T-helper 1 cell treated with Interleukin-12 subunit alpha and Interleukin-12 subunit beta and Interleukin-4 antibody, amounts not matched to agents 30 ng/mL and 1 ng/mL, for 36 hours (primary cell): ENCODE measurements at regions not wholly inside any gene's neighbourhood (a gene's known extent, or its start where the extent isn't known, plus 50 kb on each side); places are given as distances from the start of the nearest gene placed in this dataset.
"Not testable (repeated sequence)": the region's sequence is repeated elsewhere in the genome, so short reads cannot be mapped to it uniquely, and the experiment has no call there.

Experiments used
- intact Hi-C: fragments of 100-400 bp; cut with micrococcal nuclease; formaldehyde crosslinking; loops from one replicate; pipeline ENCODE4 v1.15.1; 2024

- intact Hi-C loops: no loop called here
These were observed 1643.5 kb downstream of the TP53TG3F start for GRCh38 chr16:35102780-35103403.

DNA sequence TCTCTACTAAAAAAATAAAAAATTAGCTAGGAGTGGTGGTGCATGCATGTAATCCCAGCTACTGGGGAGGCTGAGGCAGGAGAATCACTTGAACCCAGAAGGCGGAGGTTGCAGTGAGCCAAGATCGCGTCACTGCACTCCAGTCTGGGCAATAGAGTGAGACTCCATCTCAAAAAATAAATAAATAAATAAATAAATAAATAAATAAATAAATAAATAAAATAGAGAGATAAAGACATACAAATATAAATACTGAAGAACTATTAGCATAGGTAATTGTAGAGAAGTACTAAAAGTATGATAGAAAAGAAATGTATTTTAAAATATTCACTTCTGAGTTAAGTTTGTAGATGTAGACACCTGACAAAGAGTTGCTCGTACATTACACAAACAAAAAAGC lies 1652.4 kb downstream of the TP53TG3F start:
- intact Hi-C loops: not testable (repeated sequence)

DNA sequence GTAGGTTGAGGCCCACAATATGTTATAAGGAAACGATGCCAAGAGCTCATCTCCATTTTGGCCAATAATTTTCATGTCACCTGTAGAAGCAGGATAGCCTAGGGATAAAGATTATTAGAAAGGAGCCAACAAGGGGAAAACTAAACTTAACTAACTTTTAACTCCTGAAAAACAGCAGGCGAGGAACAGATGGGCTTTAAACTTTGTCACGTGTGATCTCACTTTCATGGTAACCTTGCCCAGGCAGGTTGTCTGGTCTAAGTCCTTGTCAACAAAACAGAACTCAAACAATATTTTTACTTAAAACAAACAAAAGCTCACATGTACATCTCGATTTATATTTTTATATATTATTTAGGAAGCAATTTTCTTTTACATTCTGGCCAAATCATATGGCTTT lies 1672.0 kb downstream of the TP53TG3F start:
- intact Hi-C loops: no loop called here

DNA sequence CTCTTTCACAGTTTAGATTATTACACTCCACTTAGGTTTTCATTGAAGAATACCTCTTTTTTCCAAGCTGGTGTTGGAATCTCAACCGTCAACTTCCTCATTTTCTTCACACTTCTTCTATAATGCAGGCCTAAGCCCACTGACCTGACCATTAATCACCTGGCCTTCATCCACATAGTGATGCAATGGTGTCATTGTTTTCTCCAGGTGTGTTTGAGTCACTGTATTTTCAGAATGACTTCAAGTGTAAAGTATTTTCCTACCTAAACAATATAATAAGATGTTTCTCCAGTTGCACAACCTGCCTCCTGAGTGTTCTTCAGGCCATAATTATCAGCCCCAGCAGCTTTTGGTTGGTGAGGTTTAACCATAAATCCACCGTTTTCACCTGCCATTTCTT lies 1675.1 kb downstream of the TP53TG3F start:
- intact Hi-C loops: no loop called here

DNA sequence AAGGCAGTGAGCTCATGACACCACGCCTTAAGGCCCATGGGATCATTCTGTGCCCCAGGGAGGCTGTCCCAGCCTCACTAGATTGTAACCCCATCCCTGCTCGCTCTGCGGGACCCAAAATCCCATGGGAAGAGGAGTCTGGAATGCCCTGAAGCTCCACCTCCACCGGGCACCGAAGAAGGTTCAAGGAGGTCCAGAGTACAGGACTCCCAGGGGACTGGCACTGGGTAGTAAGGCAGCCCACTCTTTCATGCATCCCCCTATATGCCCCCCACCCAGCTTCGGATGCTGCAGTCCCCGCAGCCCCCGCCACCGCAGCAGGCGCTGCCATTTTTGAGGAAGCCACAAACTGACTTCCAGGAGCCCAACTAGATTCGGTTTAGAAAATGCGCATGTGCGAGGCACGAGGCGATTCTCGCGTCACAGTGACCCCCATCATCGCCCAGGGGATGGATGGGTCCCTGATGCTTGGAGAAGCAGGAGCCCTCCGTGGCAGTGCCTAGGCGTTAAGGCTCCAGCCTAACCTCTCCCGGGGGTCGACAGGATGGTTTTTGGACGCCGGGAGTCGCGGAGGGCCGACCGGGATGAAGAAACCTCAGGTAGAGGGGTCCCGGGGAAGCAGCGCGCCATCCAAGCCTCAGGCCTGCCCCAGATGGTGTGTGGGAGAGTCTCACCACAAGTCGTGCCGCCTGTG lies 1681.0 kb downstream of the TP53TG3F start:
- intact Hi-C loops: no loop called here

- intact Hi-C loops: no loop called here
These were observed 1681.9 kb downstream of the TP53TG3F start for GRCh38 chr16:35141303-35141702.

DNA sequence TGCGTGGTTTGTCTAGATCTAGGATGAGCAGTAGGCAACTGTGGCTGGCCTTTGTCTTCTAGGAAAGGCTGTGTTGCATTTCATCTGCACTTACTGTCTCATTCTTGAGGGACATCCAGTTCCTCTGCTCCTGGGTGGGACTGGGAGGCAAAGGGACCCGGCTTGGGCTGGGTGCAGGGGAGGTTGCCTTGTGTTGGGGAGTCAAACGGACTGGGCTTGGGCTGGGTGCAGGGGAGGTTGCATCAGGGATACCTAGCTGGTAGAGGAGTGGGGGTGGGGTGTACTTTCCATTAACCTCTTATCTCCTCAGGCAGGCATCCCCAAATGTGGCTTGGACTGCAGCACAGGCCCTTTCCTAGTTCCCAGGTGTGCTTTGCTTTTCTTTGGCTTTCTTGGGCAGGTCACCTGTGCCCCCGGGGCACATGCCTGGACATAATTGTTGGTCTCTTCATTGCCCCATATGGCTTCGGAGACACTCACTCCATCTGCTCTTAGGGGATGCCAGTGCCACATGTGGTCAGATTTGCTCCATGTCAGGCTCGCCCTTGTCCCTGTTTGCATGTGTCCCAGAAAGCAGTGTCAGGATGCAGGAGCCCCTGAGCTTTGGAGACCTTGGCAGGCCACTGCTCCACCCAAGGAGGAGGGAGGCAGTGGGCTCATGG lies 1682.9 kb downstream of the TP53TG3F start:
- intact Hi-C loops: no loop called here

- intact Hi-C loops: no loop called here
These were observed 1683.4 kb downstream of the TP53TG3F start for GRCh38 chr16:35142809-35143192.

- intact Hi-C loops: no loop called here
These were observed 1685.0 kb downstream of the TP53TG3F start for GRCh38 chr16:35144212-35144932.

- intact Hi-C loops: no loop called here
These were observed 1686.8 kb downstream of the TP53TG3F start for GRCh38 chr16:35146031-35146710.

GRCh38 chr16:35146723-35147458 lies 1687.5 kb downstream of the TP53TG3F start:
- intact Hi-C loops: no loop called here

DNA sequence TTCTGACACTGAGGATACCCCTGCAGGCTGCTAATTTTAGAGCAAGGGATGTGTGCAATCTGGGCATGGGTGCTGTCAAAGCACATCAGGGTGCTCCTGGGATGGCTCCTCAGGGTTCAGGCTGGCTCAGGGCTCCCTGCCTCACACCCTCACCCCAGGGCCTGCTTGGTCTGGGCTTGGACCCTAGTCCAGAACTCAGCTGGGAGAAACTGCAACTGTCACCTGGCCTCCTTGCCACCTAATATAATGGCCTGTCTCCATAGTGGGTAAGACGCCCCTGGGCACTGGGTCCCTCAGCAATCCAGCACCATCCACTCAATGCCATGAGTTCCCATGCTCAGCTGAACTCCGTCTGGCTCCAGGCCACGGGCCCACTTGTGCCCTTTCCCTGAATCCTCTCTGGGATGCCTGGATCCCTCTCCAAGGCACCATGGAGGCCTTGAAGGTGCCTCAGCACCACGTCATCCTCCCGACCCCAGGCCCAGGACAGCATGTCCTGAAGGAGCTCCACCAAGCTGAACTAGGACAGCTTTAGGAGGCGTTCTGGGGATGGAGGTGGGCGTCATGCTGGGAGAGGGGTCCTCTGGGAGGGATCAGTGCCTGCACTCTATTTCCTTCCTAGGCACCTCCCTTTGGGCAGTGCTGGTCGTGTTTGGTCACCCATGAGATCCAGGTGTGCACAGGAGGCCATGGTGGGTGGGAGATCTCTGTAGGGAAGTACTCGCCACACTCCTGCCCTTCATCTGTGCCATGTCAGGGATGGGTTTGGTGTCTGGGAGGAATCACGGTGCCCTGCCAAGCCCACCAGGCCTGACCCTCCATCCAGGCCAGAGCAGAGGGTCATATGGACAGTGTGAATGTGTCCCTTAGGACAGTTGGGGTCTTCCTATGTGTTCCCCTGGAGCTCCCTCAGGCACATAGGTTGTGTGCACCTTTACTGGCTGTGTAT lies 1688.4 kb downstream of the TP53TG3F start:
- intact Hi-C loops: no loop called here

GRCh38 chr16:35148748-35149147 lies 1689.3 kb downstream of the TP53TG3F start:
- intact Hi-C loops: no loop called here

DNA sequence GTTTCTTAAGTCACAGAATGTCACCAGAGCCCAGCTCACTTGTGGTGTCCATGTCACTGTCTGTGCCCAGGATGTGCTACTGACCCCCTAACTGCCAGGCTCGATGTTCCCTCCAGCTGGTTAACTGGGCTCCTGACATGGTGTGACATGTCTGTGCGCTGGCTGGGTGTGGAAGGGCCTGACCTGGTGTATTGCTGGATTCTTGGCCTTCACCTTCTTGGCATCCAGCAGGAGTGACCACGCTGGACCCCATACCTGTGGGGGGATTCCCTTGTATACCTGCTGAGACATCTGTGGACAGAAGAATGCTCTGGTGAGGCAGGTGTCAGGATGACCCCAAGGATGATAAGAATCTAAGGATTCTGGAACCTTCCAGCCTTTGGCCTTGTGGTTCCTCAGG lies 1690.1 kb downstream of the TP53TG3F start:
- intact Hi-C loops: no loop called here

DNA sequence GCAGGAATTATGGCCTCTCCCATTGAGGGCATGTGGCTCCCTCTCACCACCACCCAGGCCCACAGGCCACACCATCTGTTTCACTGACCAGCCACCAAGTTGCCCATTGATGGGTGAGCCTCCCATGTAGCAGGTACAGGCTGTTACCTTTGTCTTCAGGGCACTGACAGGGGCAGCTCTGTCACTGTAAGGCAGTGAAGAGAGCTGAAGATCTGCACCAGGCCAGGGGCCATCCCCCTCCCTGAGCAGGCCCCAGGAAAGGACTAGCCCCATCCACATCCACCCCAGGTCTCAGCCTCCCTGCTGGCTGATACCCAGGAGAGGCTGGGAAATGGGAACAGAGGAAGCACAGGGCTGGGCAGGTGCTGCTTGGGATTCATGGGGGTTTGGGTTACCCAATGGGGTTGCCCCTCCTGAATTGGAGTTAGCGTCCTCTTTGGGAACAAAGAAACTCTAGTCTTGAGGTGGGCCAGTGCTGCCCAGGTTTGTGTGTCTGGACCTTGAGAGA lies 1691.4 kb downstream of the TP53TG3F start:
- intact Hi-C loops: no loop called here

GRCh38 chr16:35152067-35152627 lies 1692.7 kb downstream of the TP53TG3F start:
- intact Hi-C loops: no loop called here

DNA sequence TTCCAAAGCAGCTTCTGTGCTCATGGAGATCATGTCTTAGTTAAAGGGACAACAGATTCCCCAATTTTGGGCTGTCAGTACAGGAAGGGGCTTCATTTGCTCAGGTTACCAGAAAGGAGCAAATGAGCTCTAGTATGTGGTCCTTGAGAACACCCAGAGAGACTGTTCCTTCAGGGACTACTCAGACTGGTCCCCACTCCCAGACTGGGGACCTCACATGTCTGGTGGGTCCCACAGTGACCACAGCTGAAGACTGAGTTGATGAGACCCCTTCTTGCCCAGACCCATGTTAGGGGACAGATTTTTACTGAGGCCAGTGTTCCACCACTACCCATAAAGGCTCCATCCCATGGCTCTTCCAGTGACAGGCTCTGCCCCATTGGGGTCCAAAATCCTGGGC lies 1695.2 kb downstream of the TP53TG3F start:
- intact Hi-C loops: no loop called here

GRCh38 chr16:35157549-35157948 lies 1698.1 kb downstream of the TP53TG3F start:
- intact Hi-C loops: not testable (repeated sequence)

DNA sequence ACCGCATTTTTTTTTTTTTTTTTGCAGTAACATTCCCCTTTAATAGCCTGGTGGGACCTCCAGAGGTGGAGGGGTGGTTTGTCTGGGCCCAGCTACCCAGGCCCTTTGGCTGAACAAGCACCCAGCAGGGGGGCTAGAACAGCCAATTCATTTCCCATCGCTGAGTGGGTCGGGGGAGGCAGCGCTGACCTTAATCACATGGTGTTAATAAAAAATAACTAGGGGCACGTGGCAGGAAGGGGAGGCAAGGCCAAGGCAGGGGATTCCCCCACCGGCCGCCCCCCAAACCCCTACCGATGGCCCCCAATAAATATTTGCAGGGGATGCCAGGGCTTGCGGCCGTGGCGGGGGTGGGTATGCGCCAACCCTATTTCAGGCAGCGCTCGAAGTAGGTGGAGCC lies 1709.9 kb downstream of the TP53TG3F start:
- intact Hi-C loops: not testable (repeated sequence)
